GM19328 (cell line): ENCODE measurements at regions not wholly inside any gene's neighbourhood (a gene's known extent, or its start where the extent isn't known, plus 50 kb on each side); places are given as distances from the start of the nearest gene placed in this dataset.
"Not testable (repeated sequence)": the region's sequence is repeated elsewhere in the genome, so short reads cannot be mapped to it uniquely, and the experiment has no call there.

Source experiments
- ATAC-seq: cut with Tn5 transposase; IDR thresholded peaks from one replicate; pipeline ENCODE4 v1.9.1; 2021; ENCODE audit warnings: mild to moderate bottlenecking, moderate library complexity; ENCODE audit not compliant: unreplicated experiment

- no peak for ATAC-seq
Measured at GRCh38 chr18:73043611-73044010, 175.8 kb upstream of the NETO1 start.

- no peak for ATAC-seq
Measured at GRCh38 chr18:73043211-73043610, 175.4 kb upstream of the NETO1 start.

DNA sequence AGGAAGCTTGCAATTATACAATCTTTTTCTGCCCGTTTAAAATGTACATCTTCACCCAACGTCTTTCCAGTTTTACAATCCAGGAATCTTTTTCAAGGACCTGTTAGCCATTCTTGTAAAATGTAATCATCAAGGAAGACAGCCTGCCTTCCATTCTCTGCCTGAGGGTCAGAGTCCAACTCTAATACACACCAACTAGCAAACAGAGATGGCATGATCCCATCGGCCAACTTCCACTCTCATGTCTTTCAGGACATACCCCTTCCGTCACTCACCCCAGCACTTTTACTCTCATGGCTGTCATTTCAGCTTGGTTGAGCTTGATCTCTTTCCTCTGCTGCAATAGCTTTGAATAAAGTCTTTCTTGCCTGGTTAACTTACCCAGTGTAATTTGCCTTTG, 172.5 kb upstream of the NETO1 start:
- ATAC-seq = no peak

- no peak for ATAC-seq
Measured at GRCh38 chr18:73038336-73038735, 170.5 kb upstream of the NETO1 start.

DNA sequence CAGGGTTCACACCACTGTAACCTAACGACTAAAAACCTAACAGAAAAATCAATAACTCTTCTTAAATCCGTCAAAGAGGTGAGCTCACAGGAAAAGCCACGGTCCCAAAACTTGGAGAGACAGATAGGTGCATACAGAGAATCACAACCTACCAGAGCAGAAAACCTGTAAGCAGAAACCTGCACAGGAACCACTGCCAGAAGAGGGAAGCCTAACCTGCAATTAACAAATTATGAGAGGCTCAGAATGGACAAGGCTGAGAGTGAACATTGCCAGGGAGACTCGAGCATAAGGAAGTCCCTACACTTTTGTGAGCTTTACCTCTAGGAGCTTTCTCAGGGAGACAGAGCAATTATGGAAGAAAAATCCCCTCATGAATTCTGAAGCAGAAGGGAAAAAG, 156.2 kb upstream of the NETO1 start:
- no peak for ATAC-seq

GRCh38 chr18:73009691-73010090, 141.9 kb upstream of the NETO1 start:
- ATAC-seq = no peak

DNA sequence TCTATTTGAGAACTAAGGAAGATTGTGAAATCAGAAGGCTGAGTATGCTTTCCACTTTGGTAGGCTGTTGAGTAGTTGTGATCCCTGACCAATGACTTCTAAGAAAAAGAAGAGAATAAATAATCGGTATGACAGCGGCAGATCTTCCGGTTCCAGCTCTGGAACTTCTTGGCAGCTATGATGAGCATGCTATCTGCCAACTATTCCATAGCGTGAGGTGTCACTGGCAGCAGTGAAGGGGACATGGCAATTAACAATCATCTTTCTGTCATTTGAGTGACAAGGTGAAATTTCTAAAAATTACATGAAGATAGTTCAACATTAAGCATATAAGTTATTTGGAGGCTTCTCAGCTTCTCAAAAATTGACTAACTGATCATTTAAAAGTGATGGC, 140.1 kb upstream of the NETO1 start:
- no peak for ATAC-seq

- no peak for ATAC-seq
Measured at GRCh38 chr18:73007195-73007914, 139.6 kb upstream of the NETO1 start.

- no peak for ATAC-seq
Measured at GRCh38 chr18:73006331-73006730, 138.5 kb upstream of the NETO1 start.

DNA sequence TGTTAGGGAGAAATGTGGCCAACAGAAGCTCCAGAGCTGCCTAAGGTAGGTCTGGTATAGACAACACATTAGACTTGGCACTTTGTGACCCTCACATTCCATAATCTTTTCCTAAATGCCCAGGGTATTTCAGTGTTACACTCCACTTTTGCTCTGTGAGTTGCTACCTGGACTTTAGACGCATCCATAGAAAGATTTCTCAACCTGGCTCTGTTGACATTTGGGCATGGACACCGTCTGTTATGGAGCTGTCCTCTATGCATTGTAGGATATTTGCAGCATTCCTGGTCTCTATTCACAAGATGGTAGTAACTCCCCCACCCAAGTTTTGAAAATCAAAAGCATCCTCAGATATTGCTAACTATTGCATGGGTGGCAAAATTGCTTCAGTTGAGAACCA, 136.5 kb upstream of the NETO1 start:
- ATAC-seq = no peak

- ATAC-seq = no peak
Measured at GRCh38 chr18:72999971-73000607, 132.3 kb upstream of the NETO1 start.

GRCh38 chr18:72995558-72995957, 127.8 kb upstream of the NETO1 start:
- ATAC-seq = no peak

GRCh38 chr18:72993250-72993649, 125.5 kb upstream of the NETO1 start:
- no peak for ATAC-seq

GRCh38 chr18:72991379-72991778, 123.6 kb upstream of the NETO1 start:
- ATAC-seq = no peak

- ATAC-seq = not testable (repeated sequence)
Measured at GRCh38 chr18:72987570-72987969, 119.8 kb upstream of the NETO1 start.

DNA sequence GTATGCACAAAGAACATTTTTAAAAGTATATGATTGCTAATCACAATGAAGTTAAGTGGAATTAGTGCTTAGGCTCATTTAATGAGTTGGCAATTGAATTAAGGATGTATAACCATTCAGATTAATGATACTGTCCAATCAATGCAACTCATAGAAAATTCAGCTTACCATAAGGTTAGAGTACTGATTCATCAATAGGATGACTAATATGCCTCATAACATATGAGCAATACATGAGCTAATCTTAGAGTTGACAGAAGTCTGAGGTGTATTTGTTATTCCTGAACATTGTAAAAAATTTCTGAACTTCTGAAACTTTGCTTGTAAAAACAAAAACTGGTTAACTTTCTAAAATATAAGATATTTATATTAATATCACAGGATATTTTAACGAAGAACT, 118.3 kb upstream of the NETO1 start:
- ATAC-seq = no peak

DNA sequence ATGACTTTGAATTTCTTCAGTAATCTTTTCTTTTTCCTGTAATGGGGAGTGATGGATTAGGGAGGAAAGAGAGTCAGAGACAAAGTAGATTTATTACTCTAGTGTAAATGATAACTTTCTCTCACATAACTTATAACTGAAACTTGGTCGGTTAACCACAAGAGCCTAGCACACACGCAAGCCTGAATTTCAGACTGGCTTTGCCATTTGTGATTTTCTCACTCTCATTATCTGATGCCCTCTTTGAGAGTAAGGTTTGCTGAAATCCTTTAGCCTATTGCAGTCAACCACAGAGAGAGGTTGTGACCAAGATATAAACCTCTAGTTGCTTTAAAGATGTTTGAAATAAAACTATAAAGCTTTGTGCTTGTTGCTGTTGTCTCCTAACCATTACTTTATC, 117.9 kb upstream of the NETO1 start:
- no peak for ATAC-seq

DNA sequence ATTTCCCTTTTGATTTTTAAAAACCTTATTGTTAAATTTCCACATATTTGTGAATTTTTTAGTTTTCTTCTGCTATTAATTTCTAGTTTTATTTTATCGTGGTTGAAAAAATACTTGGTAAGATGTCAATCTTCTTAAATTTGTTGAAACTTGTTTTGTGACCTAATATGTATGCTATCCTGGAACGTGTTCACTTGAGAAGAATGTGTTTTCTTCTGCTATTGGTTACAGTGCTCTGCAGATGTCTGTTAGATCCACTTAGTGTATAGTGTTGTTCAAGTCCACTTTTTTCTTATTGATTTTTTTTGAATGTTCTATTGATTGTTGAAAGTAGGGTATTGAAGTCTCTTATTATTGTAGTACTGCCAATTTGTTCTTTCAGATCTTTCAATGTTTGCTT, 116.5 kb upstream of the NETO1 start:
- ATAC-seq = no peak

DNA sequence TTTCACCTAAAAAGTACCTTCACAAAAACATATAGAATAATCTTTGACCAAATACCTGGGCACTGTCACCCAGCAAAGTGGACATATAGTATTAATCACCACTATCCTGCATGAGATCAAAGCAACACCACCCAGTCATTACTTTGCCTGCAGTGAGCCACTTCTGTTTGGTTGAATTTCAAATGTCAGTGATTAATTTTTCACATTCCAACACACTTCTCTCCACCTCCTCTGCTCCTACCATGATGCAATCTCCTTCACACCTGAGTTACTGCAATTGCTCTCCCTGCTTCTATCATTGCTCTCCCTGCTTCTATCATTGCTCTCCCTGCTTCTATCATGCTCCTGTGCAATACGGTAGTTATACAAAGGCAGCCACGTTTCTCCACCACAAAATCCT, 106.1 kb upstream of the NETO1 start:
- ATAC-seq = no peak

DNA sequence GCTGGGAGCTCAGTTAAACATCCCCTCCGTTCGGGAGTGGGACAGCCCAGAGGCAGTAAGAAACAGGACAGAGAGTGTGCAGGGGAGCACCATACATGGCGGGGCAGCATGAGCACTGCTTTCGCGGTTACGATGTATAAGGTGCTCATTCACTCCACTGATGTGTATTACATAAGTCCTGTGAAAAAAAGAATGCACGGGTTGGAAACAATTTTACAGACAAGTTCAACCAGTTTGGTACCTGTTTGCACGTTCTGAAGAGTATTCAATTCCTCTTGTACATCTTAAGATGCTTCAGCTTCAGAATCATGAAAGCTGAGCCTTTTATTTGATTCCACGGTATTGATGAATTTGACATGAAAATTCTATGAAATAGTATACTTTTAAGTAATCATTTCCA, 97.8 kb upstream of the NETO1 start:
- no peak for ATAC-seq

DNA sequence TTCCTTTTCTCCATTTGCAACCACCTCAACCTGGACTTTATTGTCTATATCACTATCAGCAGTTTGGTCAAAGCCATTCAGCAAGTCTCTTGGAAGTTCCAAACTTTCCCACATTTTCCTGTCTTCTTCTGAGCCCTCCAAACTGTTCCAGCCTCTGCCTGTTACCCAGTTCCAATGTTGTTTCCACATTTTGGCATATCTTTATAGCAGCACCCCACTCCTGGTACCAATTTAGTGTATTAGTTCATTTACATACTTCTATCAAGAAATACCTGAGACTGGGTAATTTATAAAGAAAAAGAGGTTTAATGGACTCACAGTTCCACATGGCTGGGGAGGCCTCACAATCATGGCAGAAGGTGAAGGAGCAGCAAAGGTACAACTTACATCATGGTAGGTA, 90.4 kb upstream of the NETO1 start:
- not testable (repeated sequence) for ATAC-seq

- ATAC-seq = no peak
Measured at GRCh38 chr18:72948439-72948838, 80.7 kb upstream of the NETO1 start.

DNA sequence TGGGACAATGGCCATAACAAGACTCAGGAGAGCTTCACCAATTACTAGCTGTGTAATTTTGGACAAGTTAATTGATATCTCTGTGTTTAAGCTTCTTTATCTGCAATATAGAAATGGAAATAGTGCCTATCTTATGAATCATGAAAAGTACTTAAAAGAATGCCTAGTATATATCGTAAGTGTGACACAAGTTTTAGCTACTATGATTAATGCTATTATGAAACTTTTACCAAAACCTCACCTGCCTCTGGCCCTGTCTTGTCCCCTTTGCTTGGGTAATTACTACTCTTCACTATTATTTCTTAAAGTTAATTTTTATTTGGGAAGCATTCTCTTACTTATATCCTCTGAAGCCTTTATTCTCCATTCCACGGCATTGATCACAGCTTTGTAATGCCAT, 75.0 kb upstream of the NETO1 start:
- no peak for ATAC-seq
